Skin epidermis (tissue), 12 donors: ENCODE measurements at regions not wholly inside any gene's neighbourhood (a gene's known extent, or its start where the extent isn't known, plus 50 kb on each side); places are given as distances from the start of the nearest gene placed in this dataset.

Experiments
- H3K27ac ChIP-seq, 21 experiments: fragments of 200-600 bp; sonication (generic) in 11 of 21; one replicate each; pipeline ENCODE4 v1.5.0; 2020; ENCODE audit warnings: mild to moderate bottlenecking in 3 of 21, inconsistent platforms in 2 of 21, moderate library complexity in 2 of 21
- H3K4me3 ChIP-seq, 7 experiments: fragments of 200-600 bp; sonication (generic) in 2 of 7; one replicate each; pipeline ENCODE4 v1.5.0; 2020; ENCODE audit warnings: inconsistent platforms in 2 of 7, mild to moderate bottlenecking in 2 of 7, moderate library complexity in 1 of 7

- Histone ChIP-seq H3K4me3 (no peak overlapping the region), H3K27ac (no peak overlapping the region)
Measured at GRCh38 chr11:119874660-119875238, 145.7 kb upstream of the NECTIN1 start.

DNA sequence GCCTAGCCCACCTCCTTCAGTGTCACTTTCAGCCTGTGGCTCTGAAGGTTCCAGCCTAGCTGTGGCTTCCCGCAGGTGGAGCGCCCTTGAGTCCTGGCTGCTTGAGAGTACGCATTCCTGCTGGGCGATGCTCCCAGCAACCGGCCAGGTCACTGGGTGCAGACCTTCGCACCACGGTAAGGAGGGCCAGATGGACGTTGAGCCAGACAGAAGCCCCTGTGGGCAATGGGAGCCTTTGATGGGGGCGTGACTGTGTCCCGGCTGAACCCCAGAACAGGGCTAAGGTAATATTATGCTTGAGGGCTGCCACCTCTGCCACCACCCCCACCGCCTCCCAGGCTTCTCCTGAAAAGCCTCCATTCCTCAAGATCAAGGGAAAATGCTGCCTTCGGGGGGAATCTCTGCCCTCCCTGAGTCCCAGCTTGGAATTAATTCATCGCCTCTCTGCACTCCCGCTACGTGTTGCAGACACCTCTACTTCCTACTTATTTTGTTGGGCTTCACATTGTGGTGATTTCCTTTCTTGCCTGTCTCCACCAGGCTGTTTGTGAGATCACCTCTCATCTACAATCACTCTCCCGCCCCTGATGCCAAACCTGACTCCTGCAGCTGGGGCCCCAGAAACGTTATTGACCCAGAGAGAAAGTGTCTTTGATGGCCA is 144.9 kb upstream of the NECTIN1 start:
- no peak overlapping the region for H3K27ac ChIP-seq

GRCh38 chr11:119872611-119873310 is 143.8 kb upstream of the NECTIN1 start:
- Histone ChIP-seq H3K27ac (no peak overlapping the region), H3K4me3 (no peak overlapping the region)

More for the DNA sequence above, 144.9 kb upstream of the NECTIN1 start:
- no peak overlapping the region for H3K4me3 ChIP-seq

GRCh38 chr11:119865661-119866156 is 136.7 kb upstream of the NECTIN1 start:
- H3K27ac ChIP-seq = peak overlapping the region in 1 of 21 experiments; percentile 21
- H3K4me3 ChIP-seq = no peak overlapping the region

DNA sequence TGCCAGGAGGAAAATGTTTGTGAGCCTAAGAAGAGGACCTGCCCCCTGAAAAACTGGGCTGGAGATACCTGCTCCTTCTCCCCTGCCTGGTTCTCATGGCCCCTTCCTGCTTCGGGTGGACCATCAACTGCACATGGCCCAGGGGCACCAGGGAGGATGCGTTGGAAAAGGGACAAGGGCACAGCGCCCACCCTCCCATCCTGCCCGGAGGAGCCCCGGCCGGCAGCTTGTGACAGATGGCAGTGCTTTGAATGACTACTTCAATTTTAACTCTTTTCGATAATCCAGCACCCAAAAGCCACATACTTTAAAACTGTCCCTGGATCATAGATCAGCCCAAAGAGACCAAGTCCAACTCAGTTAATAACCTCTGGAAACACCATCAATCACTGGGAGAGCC is 135.8 kb upstream of the NECTIN1 start:
- Histone ChIP-seq H3K4me3 (no peak overlapping the region), H3K27ac (no peak overlapping the region)

DNA sequence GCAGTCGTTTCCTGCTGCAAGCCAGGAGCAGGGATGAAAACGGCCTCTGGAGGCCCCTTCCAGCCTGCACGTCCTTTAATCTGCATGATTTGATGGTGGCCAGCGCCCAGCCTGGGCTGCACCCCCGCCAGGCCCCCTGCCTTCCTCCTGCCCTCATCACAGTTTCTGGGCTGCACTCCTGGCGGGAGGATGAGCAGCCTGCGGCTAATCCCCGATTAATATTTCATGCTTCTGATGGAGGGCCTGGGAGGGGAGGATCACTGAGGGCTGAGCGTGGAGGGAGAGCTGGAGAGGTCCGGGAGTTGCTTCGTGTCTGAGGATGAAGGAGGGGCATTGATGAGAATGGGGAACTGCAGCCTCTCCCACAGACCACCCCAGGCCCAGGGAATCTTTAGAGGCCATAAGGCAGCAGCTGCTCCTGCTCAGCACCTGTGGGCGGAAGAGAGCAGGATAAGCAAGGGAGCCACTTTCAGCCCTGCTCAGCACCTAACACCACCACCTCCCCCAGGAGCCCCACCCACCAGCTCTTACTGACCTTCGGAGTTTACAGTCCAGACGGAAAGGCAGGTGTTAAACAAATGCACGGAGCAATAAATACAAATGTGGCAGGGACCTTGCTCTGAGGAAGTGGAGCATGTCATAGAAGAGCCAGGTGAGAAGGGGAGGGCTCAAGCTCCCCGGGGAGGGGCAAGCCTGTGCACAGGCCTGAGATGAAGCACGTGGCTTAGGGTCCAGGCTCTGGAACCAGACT is 135.0 kb upstream of the NECTIN1 start:
- H3K27ac ChIP-seq = no peak overlapping the region
- H3K4me3 ChIP-seq = no peak overlapping the region

GRCh38 chr11:119863236-119863635 is 134.2 kb upstream of the NECTIN1 start:
- Histone ChIP-seq H3K27ac (no peak overlapping the region), H3K4me3 (no peak overlapping the region)

DNA sequence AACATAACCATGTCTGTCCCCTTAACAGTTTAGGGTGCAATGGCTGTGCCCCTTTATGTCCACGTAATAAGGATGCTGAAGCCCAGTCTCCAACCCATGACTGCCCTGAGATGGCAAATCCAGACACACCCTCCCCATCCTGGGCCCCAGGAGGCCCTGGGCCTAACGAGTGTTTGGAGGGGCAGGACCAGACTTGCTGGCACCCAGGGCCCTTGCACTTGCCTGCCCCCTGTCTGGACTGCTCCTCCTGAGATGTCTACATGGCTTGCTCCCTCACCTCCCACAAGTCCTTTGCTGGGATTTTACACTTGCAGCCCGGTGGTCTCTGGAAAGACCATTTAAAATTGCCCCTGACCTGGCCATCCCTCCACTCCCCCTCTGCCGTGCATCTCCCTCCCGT is 132.2 kb upstream of the NECTIN1 start:
- H3K27ac ChIP-seq = no peak overlapping the region
- no peak overlapping the region for H3K4me3 ChIP-seq

DNA sequence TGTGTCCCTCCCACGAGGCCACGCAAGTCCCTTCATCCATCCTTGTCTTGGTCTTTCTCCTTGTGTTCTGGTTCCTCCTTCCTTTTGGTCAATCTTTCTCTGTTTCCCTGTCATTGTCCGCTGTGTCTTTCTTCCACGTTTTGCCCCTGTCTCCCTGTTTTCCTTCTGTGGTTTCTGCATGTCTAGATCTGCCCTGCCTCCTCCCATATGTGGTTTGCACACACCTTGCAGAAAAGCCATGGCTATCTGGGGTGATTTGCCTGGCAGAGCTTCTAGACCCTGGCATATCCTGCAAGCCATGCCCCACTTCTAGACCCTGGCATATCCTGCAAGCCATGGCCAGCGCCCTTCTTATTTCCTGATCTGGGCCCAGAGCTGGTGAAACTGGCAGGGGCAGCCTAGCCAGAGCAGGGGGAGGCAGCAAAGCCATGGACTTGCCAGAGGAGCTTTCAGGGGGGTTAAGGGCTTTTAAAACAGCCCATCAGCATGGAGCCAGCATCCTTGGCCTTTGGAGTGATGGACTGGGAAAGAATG is 131.6 kb upstream of the NECTIN1 start:
- Histone ChIP-seq H3K27ac (peak overlapping the region in 2 of 21 experiments; percentile 7 to 25), H3K4me3 (no peak overlapping the region)

DNA sequence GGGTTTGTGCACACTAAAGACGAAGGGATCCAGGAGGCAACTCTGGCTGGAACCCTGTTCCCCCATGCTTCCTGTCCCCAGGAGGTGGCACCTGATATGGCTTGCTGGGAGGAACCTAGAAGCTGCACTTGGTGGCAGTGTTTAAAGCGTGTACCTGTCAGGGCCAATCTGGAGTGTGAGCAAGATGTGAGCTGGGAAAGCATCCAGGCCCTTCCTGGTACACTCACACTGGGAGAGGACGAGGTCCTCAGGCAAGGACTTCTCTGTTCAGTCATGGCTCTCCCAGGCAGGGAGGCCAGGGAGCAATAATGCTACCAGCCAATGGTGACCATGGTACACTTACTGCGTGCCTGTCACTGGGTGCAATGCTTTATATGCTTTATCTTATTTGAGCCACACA is 130.7 kb upstream of the NECTIN1 start:
- Histone ChIP-seq H3K4me3 (no peak overlapping the region), H3K27ac (no peak overlapping the region)

GRCh38 chr11:119858288-119858687 is 129.3 kb upstream of the NECTIN1 start:
- Histone ChIP-seq H3K4me3 (no peak overlapping the region), H3K27ac (no peak overlapping the region)

- no peak overlapping the region for H3K4me3 ChIP-seq
- H3K27ac ChIP-seq = no peak overlapping the region
Measured at GRCh38 chr11:119856681-119857485, 127.9 kb upstream of the NECTIN1 start.

GRCh38 chr11:119855066-119855465 is 126.1 kb upstream of the NECTIN1 start:
- Histone ChIP-seq H3K27ac (no peak overlapping the region), H3K4me3 (no peak overlapping the region)

GRCh38 chr11:119854521-119854920 is 125.5 kb upstream of the NECTIN1 start:
- no peak overlapping the region for H3K27ac ChIP-seq
- H3K4me3 ChIP-seq = no peak overlapping the region

- no peak overlapping the region for H3K27ac ChIP-seq
Measured at GRCh38 chr11:119853581-119854360, 124.8 kb upstream of the NECTIN1 start.

DNA sequence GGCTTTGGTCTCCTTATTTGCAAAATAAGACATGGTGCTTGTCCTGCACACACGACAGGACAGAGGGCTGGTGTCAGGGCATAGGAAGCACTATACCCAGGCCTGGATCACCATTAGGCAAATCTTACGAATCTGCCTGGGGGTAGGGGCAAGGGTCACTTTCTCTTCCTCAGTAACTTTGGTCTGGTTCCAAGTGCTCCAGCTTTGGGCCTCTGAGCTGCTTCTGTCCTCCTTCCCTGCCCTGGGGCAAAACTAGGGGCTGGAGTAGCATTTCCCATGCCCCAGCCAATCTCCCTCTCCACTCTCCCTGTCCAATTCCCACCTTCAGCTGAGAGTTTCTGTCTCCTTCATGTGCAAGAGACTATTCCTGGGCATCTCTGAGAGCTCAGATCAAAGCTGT is 123.7 kb upstream of the NECTIN1 start:
- H3K4me3 ChIP-seq = no peak overlapping the region
- H3K27ac ChIP-seq = no peak overlapping the region

More at GRCh38 chr11:119853581-119854360, 124.8 kb upstream of the NECTIN1 start:
- H3K4me3 ChIP-seq = no peak overlapping the region

DNA sequence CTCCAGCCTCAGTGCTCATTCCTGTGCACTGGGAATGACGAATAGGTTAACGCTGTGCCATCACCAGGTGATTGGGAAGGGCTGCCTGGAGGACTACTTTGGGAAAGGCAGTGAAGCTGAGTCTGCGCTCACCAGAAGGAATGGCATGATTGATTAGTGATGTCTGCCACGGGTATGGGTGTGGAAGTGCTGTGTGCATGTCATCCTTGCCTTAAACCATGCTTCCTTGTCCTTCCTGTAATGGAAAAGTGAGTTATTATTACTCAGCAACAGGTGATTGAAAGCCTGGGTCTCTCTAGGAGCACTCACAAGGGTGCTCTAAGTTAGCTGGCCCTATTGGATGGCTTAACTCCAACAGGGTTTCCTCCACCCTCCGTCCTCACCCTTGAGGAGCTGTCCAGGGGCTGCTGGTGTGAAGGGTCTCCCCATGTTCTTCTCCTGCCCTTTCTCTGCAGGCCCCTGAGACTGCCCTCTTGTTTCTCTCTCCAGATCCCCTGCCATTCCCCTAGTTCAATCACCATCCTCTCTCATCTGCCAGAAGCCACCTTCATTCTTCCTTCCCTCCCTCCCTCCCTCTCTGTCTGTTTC is 121.9 kb upstream of the NECTIN1 start:
- H3K27ac ChIP-seq = no peak overlapping the region
- H3K4me3 ChIP-seq = no peak overlapping the region

DNA sequence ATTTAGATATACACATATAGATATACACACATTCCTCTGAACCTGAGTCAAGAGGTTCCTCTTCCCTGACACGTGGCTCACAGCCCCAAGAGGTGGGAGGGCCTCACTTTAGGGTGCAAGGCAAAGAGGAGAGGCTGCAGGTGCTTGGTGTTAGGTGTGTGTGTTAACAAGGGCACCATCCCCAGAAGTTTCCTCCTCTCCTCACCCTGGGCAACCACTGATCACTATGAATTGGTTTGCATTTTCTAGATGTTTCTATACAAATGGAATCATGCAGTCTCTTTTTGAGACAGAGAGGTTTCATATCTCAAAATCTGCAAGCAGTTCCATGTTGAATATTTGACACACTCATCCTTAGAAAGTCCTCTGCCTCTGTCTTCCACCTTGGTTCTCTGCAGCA is 120.9 kb upstream of the NECTIN1 start:
- no peak overlapping the region for H3K27ac ChIP-seq
- H3K4me3 ChIP-seq = no peak overlapping the region
